HG02885 (cell line): ENCODE measurements at regions not wholly inside any gene's neighbourhood (a gene's known extent, or its start where the extent isn't known, plus 50 kb on each side); places are given as distances from the start of the nearest gene placed in this dataset.
A peak's percentile ranks its signal among the peaks of the same experiment; 100 is the strongest.

Experiments used
- ATAC-seq: cut with Tn5 transposase; IDR thresholded peaks from one replicate; pipeline ENCODE4 v1.9.1; 2021; ENCODE audit warnings: mild to moderate bottlenecking; ENCODE audit not compliant: unreplicated experiment, poor library complexity

GRCh38 chr14:53695692-53696214, 260.9 kb downstream of the BMP4 start:
- no peak for ATAC-seq

- no peak for ATAC-seq
Measured at GRCh38 chr14:53692885-53693284, 263.7 kb downstream of the BMP4 start.

GRCh38 chr14:53692451-53692850, 264.2 kb downstream of the BMP4 start:
- no peak for ATAC-seq

GRCh38 chr14:53683229-53683628, 273.4 kb downstream of the BMP4 start:
- no peak for ATAC-seq

GRCh38 chr14:53672526-53672925, 284.1 kb downstream of the BMP4 start:
- no peak for ATAC-seq

GRCh38 chr14:53670701-53671100, 285.9 kb downstream of the BMP4 start:
- ATAC-seq, result no peak

- ATAC-seq, result no peak
Measured at GRCh38 chr14:53668897-53669296, 287.7 kb downstream of the BMP4 start.

- no peak for ATAC-seq
Measured at GRCh38 chr14:53663709-53664108, 292.9 kb downstream of the BMP4 start.

- peak; percentile 73 for ATAC-seq
Measured at GRCh38 chr14:53655080-53655785, 301.4 kb downstream of the BMP4 start.

- no peak for ATAC-seq
Measured at GRCh38 chr14:53652068-53652467, 304.6 kb downstream of the BMP4 start.

- ATAC-seq, result no peak
Measured at GRCh38 chr14:53651096-53651740, 305.4 kb downstream of the BMP4 start.

- no peak for ATAC-seq
Measured at GRCh38 chr14:53646925-53647324, 309.7 kb downstream of the BMP4 start.

- ATAC-seq, result no peak
Measured at GRCh38 chr14:53640695-53641094, 315.9 kb downstream of the BMP4 start.

GRCh38 chr14:53638966-53639365, 317.7 kb downstream of the BMP4 start:
- ATAC-seq, result no peak

- no peak for ATAC-seq
Measured at GRCh38 chr14:53634793-53635192, 321.8 kb downstream of the BMP4 start.

- ATAC-seq, result no peak
Measured at GRCh38 chr14:53630336-53630735, 326.3 kb downstream of the BMP4 start.

- ATAC-seq, result peak; percentile 90
Measured at GRCh38 chr14:53628732-53629430, 327.7 kb downstream of the BMP4 start.

- ATAC-seq, result no peak
Measured at GRCh38 chr14:53628261-53628660, 328.4 kb downstream of the BMP4 start.

- ATAC-seq, result no peak
Measured at GRCh38 chr14:53626761-53627160, 329.9 kb downstream of the BMP4 start.

GRCh38 chr14:53622447-53622846, 334.2 kb downstream of the BMP4 start:
- ATAC-seq, result no peak

- no peak for ATAC-seq
Measured at GRCh38 chr14:53621921-53622320, 334.7 kb downstream of the BMP4 start.
